ENCODE measurements at regions not wholly inside any gene's neighbourhood (a gene's known extent, or its start where the extent isn't known, plus 50 kb on each side); places are given as distances from the start of the nearest gene placed in this dataset.

DNA sequence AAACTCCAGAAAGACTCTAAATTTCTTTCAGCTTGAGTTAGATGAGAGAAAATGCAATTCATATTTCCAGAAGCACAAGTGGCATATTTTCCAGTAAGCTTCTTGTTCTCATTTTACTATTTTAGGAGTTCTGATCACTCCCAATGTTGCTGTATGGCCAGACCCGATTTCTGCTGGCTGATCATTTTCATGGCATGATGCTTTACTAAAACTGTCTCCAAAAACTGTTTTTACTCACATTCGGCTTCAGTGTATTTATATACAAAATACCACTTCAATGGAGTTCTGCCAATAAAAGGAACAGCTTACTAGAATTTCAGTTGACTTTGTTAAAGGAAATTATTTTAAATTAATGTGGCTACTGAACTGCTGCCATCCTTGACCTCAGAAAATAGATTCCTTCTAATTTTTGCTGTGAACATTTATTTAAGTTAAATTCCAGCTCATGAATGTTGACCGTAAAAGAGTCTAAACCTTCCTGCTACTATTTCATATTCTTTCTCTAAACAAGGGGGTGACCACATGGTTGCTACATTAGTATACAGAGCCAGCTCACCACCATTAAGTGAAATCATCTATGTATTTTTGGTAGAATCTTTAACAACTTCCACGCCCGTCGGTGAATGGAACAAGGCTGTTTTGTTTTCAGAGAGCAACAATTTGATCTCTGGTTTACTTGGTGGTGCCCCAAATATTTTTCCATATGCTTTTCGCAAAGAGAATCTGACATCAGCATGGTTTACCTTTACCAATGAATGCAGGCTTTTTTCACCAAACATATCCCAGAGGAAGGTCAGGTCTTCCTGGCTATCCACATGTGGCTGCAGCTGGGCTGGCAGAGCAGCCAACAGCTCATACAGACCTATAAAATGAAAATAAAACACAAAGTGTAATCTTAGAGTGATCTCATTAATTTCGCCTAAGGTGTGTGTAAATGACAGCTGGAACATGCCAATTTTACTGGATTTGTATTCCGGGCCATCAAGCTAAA is 101.2 kb downstream of the MPP7 start:
- no peak overlapping the region for H3K4me3 ChIP-seq (ENCODE audit: control insufficient read depth, low read depth, low read length)
- DNase-seq (ENCODE audit: low read depth), result no peak

DNA sequence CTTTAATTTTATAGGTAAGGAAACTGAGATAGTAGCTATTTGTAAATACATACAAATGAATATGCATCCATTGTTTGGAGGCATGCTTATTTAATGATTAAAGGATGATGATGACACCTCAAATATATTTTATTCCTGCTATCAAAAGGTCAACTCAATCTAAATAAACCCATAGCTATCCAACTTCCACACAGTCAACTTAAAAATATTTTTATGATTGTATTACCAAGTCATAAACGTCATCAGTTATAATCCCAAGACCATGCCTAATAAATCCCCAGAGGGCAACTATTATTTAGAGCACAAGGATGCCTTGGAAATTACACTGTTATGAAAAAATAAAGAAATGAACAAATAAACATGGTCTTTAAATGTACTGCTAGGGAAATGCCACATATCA is 102.1 kb downstream of the MPP7 start:
- no peak for DNase-seq (ENCODE audit: low read depth)
- no peak overlapping the region for H3K4me3 ChIP-seq (ENCODE audit: control insufficient read depth, low read depth, low read length)
- TF ChIP-seq, protein P1, sequence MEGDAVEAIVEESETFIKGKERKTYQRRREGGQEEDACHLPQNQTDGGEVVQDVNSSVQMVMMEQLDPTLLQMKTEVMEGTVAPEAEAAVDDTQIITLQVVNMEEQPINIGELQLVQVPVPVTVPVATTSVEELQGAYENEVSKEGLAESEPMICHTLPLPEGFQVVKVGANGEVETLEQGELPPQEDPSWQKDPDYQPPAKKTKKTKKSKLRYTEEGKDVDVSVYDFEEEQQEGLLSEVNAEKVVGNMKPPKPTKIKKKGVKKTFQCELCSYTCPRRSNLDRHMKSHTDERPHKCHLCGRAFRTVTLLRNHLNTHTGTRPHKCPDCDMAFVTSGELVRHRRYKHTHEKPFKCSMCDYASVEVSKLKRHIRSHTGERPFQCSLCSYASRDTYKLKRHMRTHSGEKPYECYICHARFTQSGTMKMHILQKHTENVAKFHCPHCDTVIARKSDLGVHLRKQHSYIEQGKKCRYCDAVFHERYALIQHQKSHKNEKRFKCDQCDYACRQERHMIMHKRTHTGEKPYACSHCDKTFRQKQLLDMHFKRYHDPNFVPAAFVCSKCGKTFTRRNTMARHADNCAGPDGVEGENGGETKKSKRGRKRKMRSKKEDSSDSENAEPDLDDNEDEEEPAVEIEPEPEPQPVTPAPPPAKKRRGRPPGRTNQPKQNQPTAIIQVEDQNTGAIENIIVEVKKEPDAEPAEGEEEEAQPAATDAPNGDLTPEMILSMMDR (IDR thresholded peaks at IDR 0.05; ENCODE audit: control insufficient read depth, insufficient read depth, low read depth, low read length, missing control alignments), result no peak

More for the DNA sequence above, 101.2 kb downstream of the MPP7 start:
- TF ChIP-seq, protein P1 (IDR thresholded peaks at IDR 0.05; ENCODE audit: control insufficient read depth, insufficient read depth, low read depth, low read length, missing control alignments), result no peak

DNA sequence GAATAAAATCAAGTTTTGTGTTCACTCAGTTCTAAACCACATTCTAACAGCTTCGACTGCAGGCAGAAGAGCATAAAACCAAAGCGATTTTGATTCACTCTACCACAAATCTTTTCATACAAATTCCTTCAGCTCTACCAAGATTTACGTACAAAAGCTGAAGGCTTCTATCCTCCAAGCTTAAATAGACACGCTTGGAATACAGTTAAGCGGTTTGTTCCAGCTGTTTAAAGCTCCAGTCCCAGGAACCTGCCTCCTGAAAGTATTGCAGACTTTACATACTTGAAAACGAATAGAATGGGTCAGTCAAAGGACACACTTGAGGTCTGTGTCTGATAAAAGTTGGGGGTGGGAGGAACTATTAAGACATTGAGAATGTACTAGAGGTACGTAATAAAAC is 102.9 kb downstream of the MPP7 start:
- no peak overlapping the region for H3K4me3 ChIP-seq (ENCODE audit: control insufficient read depth, low read depth, low read length)
- DNase-seq (ENCODE audit: low read depth), result no peak
- TF ChIP-seq, protein P1 (IDR thresholded peaks at IDR 0.05; ENCODE audit: control insufficient read depth, insufficient read depth, low read depth, low read length, missing control alignments), result no peak

DNA sequence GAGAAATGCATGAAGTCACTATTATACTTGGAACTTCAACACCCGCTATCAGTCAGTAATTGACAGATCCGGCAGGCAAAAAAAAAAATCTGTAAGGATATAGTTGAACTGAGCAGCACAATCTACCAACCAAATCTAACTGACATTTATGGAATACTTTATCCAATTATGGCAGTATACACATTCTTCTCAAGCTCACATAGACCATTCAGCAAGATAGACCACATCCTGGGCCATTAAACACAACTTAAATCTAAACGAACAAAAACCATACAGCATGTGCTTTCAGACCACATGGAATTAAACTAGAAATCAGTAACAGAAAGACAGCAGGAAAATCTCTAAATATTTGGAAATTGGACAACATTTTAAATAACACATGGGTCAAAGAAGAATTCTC is 112.7 kb downstream of the MPP7 start:
- TF ChIP-seq, protein P1 (IDR thresholded peaks at IDR 0.05; ENCODE audit: control insufficient read depth, insufficient read depth, low read depth, low read length, missing control alignments), result no peak
- no peak overlapping the region for H3K4me3 ChIP-seq (ENCODE audit: control insufficient read depth, low read depth, low read length)
- no peak for DNase-seq (ENCODE audit: low read depth)

DNA sequence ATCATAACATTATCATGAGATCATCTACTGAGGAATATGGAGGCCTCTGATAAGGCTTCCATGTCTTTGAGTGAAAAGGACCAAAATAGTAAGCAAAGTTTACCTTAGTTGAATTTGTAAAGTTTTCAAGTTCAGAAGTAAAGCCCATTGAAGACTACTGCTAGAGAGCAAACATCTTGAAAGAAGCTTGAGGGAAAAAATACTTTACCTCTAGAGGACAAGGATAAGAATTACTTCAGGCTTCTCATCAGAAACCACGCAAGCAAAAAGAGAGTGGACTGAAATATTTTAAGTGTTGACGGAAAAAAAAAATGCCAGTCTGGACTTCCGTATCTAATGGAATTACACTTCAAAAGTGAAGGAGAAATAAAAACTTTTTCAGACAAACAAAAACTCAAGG is 114.3 kb downstream of the MPP7 start:
- TF ChIP-seq, protein P1 (IDR thresholded peaks at IDR 0.05; ENCODE audit: control insufficient read depth, insufficient read depth, low read depth, low read length, missing control alignments), result no peak
- no peak for DNase-seq (ENCODE audit: low read depth)
- H3K4me3 ChIP-seq (ENCODE audit: control insufficient read depth, low read depth, low read length), result no peak overlapping the region

DNA sequence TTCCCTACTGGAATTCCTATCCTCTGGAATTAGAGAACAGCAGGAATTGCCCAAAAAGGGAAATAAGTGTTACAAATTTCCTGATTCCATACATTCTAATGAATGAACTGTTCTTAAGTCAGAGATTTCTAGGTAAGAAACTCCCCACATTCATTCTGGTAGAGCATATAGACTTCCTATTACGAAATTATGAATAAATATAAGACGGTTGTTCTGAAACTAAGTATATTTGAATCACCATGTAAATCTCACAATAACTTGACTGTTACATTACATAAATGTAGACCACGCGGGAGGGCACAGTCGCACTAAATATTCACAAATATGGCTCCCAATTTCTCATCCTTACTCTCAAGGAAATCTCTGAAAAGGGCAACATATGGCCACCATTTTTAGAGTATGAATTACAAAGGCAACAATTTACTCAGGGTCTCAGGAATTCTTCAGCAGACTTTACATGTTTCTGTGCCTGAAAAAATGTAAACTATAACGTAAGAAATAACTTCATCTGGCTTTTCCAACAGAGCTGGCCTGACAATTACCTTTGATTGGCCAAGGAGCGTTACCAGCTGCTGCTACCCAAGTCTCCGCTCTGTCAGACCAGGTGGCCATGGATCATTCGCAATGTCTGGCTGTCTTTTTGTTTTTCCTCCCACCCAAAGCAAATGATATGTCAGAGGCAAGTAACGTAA is 115.8 kb downstream of the MPP7 start:
- no peak for DNase-seq (ENCODE audit: low read depth)
- no peak overlapping the region for H3K4me3 ChIP-seq (ENCODE audit: control insufficient read depth, low read depth, low read length)
- TF ChIP-seq, protein P1 (IDR thresholded peaks at IDR 0.05; ENCODE audit: control insufficient read depth, insufficient read depth, low read depth, low read length, missing control alignments), result no peak

Data from AG09309 (cell line).